Fibroblast of pulmonary artery (primary cell): ENCODE measurements at regions not wholly inside any gene's neighbourhood (a gene's known extent, or its start where the extent isn't known, plus 50 kb on each side); places are given as distances from the start of the nearest gene placed in this dataset.

ENCODE experiments used
- DNase-seq: peaks from one replicate; pipeline ENCODE4 v3.0.0-alpha.2; 2010; ENCODE audit warnings: low read depth
- H3K4me3 ChIP-seq: replicated peaks from 2 replicates; pipeline ENCODE4 v1.5.1; 2011; ENCODE audit warnings: low read depth, mild to moderate bottlenecking, control low read depth, low read length, moderate library complexity
- CTCF ChIP-seq: IDR thresholded peaks from 2 replicates; pipeline ENCODE4 v1.5.1; 2011; ENCODE audit warnings: mild to moderate bottlenecking, control low read depth, low read length, inconsistent platforms; ENCODE audit errors: missing control alignments

GRCh38 chr1:174077749-174078490 is 55.8 kb upstream of the RC3H1 start:
- TF ChIP-seq CTCF: no peak
- no peak for DNase-seq
- H3K4me3 ChIP-seq: no peak overlapping the region

- no peak overlapping the region for H3K4me3 ChIP-seq
- no peak for TF ChIP-seq CTCF
- DNase-seq: no peak
Observed at GRCh38 chr1:174075245-174075692, 53.1 kb upstream of the RC3H1 start.

- no peak overlapping the region for H3K4me3 ChIP-seq
- peak; percentile 59 for DNase-seq
- TF ChIP-seq CTCF: peak; percentile 44
Observed at GRCh38 chr1:174074757-174075156, 52.6 kb upstream of the RC3H1 start.

GRCh38 chr1:174072581-174072980 is 50.4 kb upstream of the RC3H1 start:
- no peak overlapping the region for H3K4me3 ChIP-seq
- no peak for DNase-seq
- no peak for TF ChIP-seq CTCF
